GM18505 (cell line): ENCODE measurements at regions not wholly inside any gene's neighbourhood (a gene's known extent, or its start where the extent isn't known, plus 50 kb on each side); places are given as distances from the start of the nearest gene placed in this dataset.

ENCODE experiments used
- ATAC-seq: cut with Tn5 transposase; IDR thresholded peaks from one replicate; pipeline ENCODE4 v1.9.1; 2021; ENCODE audit not compliant: unreplicated experiment
- POLR2A ChIP-seq: IDR thresholded peaks from 4 replicates; pipeline ENCODE4 v1.6.1; 2011; ENCODE audit warnings: borderline replicate concordance; ENCODE audit not compliant: insufficient read depth, insufficient read length; ENCODE audit errors: extremely low read depth

- TF ChIP-seq POLR2A, result no peak
- no peak for ATAC-seq
Observed at GRCh38 chr13:80655778-80656511, 315.0 kb upstream of the SPRY2 start.

- no peak for ATAC-seq
- TF ChIP-seq POLR2A, result no peak
Observed at GRCh38 chr13:80654638-80655249, 313.8 kb upstream of the SPRY2 start.

GRCh38 chr13:80649274-80649673, 308.3 kb upstream of the SPRY2 start:
- TF ChIP-seq POLR2A, result no peak
- no peak for ATAC-seq

GRCh38 chr13:80642641-80643040, 301.7 kb upstream of the SPRY2 start:
- no peak for TF ChIP-seq POLR2A
- ATAC-seq, result no peak

- no peak for TF ChIP-seq POLR2A
- ATAC-seq, result no peak
Observed at GRCh38 chr13:80633251-80633650, 292.3 kb upstream of the SPRY2 start.

- ATAC-seq, result no peak
- TF ChIP-seq POLR2A, result no peak
Observed at GRCh38 chr13:80630685-80631121, 289.8 kb upstream of the SPRY2 start.

GRCh38 chr13:80618781-80619180, 277.9 kb upstream of the SPRY2 start:
- TF ChIP-seq POLR2A, result no peak
- ATAC-seq, result no peak

- ATAC-seq, result no peak
- TF ChIP-seq POLR2A, result no peak
Observed at GRCh38 chr13:80612804-80613203, 271.9 kb upstream of the SPRY2 start.

- no peak for TF ChIP-seq POLR2A
- ATAC-seq, result no peak
Observed at GRCh38 chr13:80611310-80611709, 270.4 kb upstream of the SPRY2 start.

GRCh38 chr13:80605716-80606115, 264.8 kb upstream of the SPRY2 start:
- no peak for TF ChIP-seq POLR2A
- no peak for ATAC-seq

- ATAC-seq, result no peak
- no peak for TF ChIP-seq POLR2A
Observed at GRCh38 chr13:80605011-80605410, 264.1 kb upstream of the SPRY2 start.

- ATAC-seq, result no peak
- TF ChIP-seq POLR2A, result no peak
Observed at GRCh38 chr13:80604098-80604497, 263.2 kb upstream of the SPRY2 start.

- no peak for TF ChIP-seq POLR2A
- ATAC-seq, result no peak
Observed at GRCh38 chr13:80603351-80603750, 262.4 kb upstream of the SPRY2 start.

GRCh38 chr13:80599765-80600164, 258.8 kb upstream of the SPRY2 start:
- ATAC-seq, result no peak
- TF ChIP-seq POLR2A, result no peak

GRCh38 chr13:80598189-80598588, 257.3 kb upstream of the SPRY2 start:
- ATAC-seq, result no peak
- TF ChIP-seq POLR2A, result no peak

GRCh38 chr13:80591976-80592740, 251.2 kb upstream of the SPRY2 start:
- ATAC-seq, result no peak

More at GRCh38 chr13:80591976-80592740, 251.2 kb upstream of the SPRY2 start:
- TF ChIP-seq POLR2A, result no peak
